HG02759 (cell line): ENCODE measurements at regions not wholly inside any gene's neighbourhood (a gene's known extent, or its start where the extent isn't known, plus 50 kb on each side); places are given as distances from the start of the nearest gene placed in this dataset.
A peak's percentile ranks its signal among the peaks of the same experiment; 100 is the strongest.

ENCODE experiments used
- ATAC-seq: cut with Tn5 transposase; IDR thresholded peaks from one replicate; pipeline ENCODE4 v1.9.1; 2021; ENCODE audit warnings: mild to moderate bottlenecking, moderate library complexity; ENCODE audit not compliant: unreplicated experiment

DNA sequence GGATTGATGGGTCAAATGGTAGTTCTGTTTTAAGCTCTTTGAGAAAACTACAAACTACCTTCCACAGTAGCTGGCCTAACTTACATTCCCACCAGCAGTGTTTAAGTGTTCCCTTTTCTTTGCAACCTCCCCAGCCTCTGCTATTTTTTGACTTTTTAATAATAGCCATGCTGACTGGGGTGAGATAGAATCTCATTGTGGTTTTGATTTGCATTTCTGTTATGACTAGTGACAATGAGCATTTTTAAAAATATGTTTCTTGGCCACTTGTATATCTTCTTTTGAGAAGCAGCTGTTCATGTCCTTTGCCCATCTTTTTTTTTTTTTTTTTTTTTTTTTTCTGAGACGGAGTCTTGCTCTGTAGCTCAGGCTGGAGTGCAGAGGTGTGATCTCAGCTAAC is 155.2 kb upstream of the BMPER start:
- peak; percentile 86 for ATAC-seq

DNA sequence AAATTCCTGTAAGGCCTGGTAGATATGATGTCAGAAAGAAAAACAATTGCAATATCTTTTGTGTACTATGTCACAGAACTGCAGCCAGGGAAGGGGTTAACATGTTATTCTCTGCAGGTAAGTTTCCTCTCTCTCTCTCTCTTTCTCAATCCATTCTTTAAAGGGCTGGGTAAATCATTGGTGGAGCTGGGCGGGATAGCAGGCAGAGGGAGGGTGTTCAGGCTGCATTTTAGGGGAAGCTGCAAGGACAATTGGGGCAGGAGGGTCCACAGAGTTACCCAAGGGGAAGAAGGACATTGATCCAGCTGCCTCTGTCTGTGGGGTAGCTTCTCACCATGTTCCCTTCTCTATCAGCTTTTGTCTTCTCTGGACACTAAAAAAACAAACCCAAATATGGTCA is 153.9 kb upstream of the BMPER start:
- ATAC-seq = no peak

DNA sequence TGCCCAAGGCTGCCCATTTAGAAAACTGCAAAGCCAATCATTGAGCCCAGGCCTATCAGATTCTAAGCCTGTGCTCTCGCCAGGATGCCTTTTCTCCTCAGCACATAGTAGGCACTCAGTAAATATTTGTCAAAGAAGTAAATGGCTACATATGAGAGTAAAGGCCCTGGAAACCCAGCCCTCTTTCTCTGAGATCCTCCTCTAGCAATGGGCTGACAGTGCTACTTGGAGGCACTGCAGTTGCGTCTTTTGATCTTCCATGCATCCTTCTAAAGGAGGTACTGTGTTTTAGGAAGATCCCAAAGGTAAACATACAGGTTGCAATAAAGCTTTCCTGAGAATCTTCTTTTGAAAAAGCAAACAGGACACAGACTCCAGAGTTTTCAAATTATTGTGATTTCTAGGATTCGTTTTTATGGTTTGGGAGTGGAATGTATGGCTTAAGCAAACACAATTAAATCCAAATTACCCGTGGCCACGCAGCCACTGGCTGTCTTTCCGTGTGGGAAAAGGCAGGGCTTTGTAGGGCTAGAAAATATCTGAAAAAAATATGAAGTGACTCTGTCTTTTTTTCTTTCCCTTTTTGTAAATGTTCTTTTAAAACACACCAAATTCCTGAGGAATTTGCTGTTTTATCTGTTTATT is 151.3 kb upstream of the BMPER start:
- no peak for ATAC-seq

DNA sequence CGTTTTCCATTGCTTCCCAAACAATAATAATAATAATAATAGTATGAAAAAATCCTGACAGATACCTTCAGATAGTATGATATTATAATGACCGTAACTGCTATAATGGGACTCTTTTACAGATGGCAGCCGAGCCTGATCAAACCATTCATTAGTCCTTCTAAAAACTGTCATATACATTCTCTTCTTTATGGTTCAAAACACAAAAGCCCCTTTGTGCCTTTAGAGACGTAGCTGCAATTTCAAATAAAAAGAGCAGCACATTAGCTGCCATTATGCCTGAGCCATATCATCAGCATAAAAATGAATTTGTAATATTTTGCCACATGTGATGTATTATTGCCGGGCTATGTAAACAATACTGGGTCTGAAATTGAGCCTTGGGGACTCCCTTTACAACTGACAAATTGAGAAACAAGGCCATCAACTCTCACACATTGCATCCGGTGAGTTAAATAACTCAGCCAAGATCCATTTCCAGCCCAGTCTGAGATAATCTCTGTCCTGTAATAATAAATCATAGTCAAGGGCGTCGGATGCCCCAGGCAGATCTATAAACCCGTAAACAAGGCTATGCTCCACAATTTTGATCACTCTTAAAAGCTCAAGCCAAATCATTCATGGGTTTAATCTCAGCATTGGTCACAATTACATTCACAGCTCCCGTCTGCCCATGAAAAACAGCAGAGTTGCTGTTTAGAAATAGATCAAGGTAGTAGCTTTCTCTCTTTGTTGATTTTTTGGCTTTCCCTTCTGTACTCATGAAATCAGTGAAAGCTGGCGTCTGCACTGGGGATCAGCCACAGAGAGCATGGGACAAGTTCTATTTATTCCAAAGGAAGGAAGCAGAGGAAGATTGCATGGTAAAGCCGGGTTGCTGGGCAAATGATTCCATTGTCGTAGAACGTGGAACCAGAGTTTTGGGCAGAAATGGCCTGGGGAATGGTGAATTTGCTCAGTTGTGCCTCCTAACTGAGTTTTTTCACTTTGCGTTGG is 150.1 kb upstream of the BMPER start:
- ATAC-seq = no peak

DNA sequence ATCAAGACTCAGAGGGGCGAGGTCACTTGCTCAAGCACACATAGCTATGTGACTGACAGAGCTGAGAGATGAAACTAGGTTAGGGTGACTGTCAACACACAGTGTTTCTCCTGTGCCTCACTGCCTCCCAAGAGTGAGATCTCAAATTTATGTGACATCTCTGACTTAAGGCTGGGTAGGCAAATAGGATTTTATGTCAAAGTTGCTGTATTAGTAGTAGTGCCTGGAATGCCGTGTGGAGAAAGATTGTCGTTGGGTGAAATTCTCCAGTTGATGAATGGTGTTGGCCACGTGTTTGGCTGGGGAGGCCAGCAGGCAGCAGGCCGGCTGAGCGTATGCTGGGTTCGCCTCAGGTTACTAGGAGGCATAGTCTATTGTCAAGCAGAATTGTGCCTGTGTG is 148.3 kb upstream of the BMPER start:
- no peak for ATAC-seq

DNA sequence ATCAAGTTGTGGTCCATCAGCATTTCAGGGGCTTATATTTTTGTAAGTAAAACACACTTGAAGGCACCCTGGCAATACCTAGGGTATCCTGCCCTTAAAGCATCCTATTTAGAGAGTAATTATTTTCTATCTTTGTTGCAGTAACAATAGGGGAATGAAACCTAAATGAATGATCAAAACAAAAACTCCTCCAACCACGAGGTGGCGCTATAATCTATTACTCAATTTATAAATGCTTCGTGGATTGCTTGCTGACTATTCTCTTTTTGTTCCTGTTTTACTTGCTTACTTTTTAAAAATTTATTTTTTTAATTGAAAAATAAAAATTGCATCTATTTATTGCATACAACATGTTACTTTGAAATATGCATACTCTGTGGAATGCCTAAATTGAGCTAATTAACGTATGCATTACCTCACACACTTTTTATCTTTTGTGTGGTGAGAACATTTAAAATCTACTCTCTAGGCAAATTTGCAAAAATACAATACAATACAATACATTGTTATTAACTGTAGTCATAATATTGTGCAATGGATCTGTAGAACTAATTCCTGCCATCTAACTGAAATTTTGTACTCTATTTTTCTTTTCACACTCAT is 147.7 kb upstream of the BMPER start:
- ATAC-seq = no peak

DNA sequence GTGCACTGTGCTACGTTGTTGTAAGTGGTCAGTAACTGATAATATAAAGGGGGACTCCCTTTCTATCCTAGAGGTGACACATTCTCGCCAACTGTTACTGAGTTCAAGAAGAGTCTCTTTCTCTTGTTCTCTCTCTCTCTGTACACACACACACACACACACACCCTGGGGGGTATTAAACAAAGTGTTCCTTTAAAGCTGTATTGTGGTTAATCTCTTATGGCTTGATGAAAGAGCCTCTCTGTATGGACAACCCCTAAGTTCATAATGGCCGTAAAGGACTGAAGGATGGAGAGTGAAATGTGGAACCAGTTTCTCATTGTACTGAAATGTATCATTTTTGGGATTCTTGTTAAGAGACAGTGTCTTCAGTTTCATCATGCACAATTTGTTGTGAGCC is 145.2 kb upstream of the BMPER start:
- ATAC-seq = no peak

DNA sequence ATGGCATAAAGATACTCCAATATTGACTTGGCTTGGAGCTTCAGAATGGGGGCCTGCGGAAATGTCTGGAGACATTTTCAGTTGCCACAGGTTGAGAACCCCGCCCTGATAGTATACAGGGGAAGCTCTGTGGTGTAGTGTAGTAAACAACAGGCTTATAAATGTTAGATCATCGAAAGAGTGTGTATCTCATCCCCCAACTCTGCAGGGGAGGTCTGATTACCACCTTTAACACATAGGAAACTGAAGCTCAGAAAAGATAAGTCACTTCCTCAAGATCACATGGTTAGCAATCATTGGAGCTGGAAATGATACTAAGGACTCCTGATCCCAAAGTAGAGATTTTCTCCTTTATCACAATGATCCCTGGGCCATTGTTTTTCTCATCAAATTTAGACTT is 144.5 kb upstream of the BMPER start:
- ATAC-seq = no peak

DNA sequence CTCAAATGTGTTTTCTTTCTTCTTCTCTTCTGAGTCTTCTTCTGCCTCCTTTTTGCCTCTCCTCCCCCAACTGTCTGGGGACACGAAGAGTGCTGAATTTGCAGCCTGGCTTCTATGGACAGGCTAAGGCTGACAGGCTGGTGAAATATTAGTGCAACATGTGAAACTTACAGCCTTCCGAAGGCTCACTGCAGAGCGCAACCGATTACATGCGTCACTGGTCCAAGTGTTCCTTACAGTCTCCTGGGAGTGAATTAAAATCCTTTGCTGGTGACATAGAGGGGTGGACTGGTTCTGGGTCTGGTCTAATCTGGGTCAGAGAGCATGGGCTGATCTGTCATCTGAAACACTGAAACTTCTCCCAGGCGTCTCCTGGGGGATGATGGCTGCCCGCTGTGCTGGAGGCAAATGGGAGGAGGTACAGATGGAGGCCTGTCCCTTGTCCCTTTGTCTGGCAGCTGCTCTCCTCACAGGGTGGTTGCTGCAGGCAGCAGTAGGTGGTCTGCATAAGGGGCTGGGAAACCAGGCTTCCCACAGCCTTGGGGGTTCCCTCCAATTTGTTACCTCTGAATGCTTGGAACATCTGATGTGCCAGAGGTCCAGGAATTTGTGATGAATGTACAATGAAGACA is 143.8 kb upstream of the BMPER start:
- ATAC-seq = no peak

DNA sequence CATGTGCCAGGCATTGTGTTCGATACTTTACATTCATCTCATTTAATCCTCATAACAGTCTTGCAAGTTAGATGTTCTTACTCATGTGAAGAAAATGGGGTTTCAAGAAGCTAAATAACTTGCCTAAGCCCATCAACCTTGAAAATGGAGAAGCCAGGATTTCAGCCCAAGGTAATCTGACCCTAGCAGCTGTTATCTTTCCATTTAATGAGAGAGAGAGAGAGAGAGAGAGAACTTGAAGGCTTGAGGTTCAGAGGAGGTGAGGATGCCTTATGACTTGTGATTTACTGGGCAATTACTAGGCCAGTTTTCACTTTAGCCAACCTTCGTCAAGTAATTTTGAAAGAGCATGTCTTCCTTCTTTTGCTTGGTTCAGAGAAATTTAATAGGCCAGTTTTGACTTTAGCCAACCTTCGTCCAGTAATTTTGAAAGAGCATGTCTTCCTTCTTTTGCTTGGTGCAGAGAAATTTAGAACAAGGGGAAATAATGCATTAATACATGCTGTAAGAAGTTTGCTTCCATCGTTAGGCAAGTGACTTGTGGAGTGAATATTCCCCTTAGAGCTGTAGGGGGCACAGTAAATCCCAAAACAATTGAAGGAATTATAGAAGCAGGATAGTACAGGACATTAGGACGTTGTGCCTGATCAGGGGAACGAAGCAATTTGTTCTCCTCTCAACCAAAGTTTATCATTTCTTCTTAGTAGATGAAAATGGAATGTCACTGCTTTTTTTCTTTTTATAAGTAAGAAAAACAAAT is 143.0 kb upstream of the BMPER start:
- no peak for ATAC-seq

DNA sequence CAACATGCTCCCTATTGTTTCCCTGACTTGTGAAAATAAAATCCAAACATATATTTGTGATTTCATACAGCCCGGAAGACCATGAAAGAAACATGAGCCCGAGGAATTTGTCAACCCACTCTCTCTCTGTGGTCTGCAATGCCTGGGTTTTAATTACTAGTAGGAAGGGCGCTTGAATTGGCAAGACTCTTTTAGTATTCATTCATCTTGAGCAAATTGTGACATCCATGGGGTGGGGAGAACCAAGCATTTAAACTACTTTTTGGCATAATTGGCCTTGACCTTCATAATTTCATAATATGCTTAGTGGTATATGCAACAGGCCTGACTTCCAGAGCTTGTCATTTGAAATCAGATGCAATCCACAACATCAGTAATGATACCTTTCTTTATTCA is 142.4 kb upstream of the BMPER start:
- ATAC-seq = no peak

DNA sequence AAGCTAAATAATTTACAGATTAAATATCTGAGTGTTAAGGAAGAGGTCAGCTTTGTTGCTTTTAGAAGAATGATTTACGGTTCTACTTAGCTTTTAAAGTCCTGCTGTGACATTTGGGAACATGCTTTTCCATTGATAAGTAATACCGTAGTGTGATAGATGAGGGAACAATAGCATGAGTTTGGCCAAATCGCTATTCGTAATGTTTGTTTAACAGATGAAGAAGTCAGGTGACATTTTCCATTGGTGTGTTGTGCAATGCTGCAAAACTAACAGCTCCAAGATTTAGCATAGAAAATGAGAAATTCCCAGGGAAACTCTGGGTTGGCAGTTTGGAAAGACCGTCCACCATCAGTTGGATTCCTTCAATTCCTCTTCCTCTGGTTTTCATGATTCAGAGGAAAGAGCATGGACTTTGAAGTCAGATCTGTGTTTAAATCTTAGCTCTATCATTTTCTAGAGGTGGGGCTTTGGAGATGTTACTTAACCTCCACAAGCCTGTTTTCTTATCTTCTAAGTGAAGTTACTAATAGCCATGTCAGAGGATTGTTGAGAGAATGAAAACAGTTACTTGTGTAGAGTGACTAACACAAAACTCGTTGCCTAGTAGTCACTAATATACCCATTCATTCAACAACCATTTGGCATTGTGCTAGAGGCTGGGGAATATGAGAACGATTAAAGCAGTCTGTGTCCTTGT is 140.4 kb upstream of the BMPER start:
- ATAC-seq = no peak

DNA sequence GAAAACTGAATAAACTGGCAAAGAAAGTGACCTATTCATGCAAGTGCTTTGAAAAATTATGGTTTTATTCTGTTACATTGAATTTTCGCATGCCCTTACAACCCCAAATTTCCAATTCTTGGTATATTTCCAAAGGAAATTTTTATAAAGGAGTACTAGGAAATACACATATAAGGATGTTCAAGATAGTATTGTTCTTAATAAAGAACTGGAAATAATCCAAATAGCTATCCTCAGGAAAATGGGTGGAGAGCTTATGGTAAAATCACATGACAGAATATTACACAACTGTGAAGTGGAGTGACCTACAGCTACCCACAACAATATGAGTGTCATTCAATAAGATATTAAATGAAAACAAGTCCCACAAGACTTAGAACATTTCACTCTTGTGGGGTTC is 138.9 kb upstream of the BMPER start:
- ATAC-seq = no peak

DNA sequence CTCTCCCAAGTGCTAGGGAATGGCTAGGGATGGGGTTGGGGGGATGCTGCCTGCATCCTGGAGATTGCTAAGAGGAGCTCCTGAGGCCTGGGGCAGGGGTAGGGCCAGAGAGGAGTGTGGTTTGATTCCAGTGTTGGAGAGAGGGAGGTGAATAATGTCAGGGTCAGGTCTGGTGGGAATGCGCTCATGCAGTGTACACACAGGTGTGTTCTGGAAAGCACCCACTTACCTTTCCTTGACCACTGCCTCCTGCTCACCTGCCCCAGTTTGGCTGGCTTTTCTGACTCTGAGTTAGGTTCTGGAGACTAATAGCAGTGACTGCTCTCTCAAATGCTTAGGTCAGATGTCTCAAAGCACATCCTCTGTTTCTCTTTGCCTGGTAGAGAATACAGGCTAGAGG is 135.4 kb upstream of the BMPER start:
- ATAC-seq = no peak

DNA sequence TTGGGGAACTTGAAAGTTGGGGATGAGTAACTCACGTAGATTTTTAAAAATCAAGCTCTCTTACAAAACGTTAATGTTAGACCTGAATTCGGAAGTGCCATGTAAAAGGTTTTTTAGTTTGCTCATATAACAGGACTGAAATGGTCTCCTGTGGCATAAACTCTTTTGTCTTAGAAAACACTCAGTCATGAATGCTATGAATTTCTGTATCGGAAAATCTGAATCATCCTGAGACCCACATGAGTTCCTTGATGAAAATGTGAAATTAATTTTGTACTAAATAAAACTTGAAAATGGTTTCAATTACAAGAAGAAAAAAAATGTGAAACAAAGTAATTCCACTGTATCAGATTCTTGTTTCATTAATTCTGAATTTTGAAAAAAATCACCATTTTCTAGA is 134.8 kb upstream of the BMPER start:
- no peak for ATAC-seq

DNA sequence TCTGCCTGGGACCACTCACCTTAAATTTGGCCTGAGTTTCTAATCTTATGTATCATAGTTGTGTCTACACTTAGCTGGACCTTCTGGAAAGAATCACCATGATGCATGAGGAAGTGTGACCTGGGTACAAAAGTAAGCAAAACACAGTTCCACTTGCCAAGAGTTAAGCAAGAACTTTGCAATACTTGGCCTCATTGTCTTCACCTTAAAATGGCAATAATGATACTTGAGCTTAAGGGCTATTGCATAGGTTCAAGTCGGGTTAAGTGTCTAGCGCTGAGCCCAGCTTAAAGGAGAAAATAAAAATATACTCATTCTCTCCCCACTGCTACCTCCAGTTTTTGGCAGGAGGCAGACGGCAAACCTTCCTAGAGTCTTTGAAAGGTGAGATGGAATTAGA is 133.9 kb upstream of the BMPER start:
- ATAC-seq = no peak

DNA sequence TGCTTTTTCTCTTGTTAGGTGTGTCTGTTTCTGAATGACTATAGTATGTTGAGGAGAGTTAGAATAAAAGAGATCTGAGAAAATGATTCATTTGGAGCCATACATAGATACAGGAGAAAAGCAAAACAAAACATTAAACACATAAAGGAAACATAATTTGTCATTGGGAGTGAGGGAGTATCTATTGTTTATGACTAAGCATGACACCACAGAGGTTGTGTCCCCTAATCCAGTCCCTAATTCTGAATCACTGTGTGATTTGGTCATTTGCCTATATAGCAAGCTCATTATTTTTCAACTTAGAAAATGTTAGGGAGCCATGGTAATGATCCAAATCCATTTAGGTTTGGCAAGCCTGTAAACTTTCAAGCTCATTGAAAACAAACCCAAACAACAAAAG is 132.3 kb upstream of the BMPER start:
- ATAC-seq = no peak

DNA sequence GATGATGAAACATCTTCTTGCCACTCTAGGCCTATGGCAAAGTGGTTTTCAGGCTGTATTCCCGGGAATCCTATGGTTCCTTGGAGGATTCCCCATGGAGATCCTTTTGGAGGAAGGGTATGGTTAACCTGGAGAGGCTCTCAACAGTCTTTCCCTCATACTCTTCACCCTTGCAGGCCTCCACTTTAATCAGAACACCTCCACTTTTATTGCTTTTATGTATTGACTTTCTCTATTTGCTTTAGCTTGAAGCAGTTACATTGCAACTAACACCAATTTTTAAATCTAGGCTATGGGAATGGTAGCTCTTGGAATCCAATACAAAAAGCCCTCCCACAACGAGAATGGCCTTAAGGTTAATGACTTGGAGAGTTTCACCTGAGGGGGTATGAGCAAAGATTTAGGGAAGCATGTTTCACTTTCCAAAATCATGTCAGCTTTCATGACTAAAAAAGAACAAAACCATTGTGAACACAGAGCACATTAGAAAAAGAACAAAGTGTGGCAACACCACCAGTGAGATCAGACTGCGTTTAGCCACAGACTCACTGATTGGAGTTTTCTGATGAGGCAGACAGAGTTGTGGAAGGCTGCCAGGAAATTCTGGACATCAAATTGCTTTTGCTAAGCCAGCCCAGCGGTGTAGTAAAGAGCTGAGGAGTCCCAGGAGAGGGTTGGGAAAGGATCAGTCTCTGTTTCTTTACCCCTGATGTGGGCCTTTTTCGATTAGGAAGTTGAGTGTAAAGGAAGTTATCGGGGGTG is 130.4 kb upstream of the BMPER start:
- ATAC-seq = no peak

DNA sequence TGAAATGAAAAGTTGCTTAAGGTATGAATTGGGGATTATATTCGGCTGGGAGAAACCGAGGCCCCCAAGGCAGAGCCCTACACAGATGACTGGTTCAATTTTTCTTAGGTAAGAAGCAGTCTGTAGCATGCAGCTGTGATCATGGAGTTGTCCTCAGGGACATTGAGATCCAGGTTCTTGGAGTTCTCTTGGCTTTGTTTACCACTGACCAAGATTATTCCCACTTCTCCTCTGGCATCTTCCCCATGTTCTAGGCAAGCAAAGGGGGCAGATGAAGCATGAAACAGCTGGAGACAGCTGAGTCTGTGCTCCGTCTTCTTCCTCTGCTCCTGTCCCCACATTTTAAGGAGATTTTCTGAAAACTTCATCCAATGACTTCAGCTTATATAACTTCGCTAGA is 129.5 kb upstream of the BMPER start:
- no peak for ATAC-seq
